GM18907 (cell line): ENCODE measurements at regions not wholly inside any gene's neighbourhood (a gene's known extent, or its start where the extent isn't known, plus 50 kb on each side); places are given as distances from the start of the nearest gene placed in this dataset.
"Not testable (repeated sequence)": the region's sequence is repeated elsewhere in the genome, so short reads cannot be mapped to it uniquely, and the experiment has no call there.

ENCODE experiments used
- ATAC-seq: cut with Tn5 transposase; IDR thresholded peaks from one replicate; pipeline ENCODE4 v1.9.1; 2021; ENCODE audit warnings: mild to moderate bottlenecking, moderate library complexity; ENCODE audit not compliant: unreplicated experiment

DNA sequence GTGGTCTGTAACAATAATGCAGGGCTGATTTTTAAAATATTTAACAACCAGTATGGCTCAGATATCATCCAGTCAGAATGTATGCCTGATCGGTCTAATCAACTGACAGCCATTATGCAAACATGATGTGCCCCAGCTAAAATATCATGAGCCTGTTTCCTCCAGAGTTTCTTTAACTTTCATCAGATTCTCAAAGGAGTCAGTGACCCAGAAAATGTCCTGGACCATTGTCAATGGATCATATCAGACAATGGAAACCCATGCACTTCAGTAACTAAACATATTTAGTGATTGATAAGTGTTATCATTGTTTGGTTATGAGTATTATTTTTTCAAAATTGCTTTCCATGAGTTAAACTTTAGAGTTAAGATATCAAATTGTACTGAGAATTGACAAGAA, 173.5 kb downstream of the LMBRD1 start:
- no peak for ATAC-seq

DNA sequence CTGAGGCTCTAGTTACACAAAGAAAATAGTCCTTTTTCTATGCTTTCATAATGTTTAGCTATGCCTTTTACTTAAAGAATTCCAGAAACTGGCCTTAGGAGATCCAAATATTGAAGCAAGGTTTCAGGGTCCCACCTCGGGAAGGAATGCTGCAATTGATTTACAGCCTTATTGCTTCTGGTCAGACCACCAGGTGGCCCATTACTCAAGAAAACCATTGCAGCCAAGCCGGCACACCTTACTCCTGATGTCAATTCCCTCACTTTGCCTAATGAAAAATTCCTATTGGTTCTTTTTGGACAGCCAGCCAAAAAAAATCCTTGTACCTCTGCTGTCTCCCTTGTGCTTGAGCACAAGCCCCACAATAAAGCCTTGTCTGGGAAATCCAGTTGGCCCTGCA, 173.9 kb downstream of the LMBRD1 start:
- no peak for ATAC-seq

DNA sequence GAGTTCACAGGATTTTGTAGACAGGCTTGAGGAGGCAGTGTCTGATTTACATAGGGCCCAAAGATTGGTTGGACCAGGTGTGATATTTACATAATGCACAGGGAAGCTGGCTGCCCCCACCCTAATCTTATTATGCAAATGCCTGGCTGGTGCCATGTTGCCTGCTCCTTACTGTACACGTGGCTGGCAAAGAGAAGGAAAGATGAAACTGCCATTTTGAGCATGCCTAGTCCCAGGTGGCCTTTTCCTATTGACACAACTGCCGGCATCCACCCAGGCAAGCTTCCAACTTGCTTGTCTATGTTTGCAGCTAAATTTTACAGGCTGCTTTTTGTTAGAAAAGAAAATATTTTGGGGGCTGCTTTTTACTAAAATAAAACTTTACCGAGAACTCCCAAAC, 174.6 kb downstream of the LMBRD1 start:
- no peak for ATAC-seq

DNA sequence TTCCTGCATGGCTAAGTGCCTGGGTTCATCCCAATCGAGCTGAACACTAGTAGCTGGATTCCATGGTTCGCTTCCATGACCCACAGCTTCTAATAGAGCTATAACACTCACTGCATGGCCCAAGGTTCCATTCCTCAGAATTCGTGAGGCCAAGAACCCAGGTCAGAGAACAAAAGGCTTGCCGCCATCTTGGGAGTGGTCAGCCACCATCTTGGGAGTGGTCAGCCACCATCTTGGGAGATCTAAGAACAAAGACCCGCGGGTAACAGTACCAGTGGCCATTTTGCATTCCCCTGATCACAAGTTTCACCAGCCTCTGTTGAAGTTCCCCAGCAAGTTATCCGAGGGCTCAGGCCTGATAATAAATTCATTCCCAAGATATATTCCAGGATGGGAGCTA, 179.6 kb downstream of the LMBRD1 start:
- no peak for ATAC-seq

DNA sequence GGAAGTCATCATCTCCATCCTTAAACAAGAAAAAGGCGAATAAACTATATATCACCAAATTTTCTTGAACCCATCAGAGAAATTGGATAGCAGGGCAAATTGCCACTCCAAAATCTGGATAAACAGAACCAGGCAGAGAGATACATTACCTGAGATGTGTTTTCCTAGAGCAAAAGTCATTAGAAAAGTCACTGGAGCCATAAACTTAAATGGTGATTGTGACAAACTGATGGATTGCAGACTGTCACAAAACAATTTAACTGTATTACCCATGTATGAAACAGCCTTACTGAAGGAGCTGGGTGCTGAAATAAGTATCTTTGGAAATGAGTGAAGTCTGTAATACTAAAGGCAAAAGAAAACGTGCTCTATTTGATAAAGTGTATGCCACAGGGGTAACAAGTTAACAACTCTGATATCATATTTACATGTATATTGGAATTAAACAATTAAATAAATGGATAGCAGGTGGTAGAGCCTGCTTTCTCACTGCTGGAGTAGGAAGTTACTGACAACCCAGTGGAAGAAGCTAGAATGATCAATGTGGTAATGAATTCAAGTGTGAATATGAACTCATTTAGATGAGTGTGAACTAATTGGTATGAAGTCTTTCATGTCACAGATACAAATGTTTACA, 186.9 kb downstream of the LMBRD1 start:
- no peak for ATAC-seq

DNA sequence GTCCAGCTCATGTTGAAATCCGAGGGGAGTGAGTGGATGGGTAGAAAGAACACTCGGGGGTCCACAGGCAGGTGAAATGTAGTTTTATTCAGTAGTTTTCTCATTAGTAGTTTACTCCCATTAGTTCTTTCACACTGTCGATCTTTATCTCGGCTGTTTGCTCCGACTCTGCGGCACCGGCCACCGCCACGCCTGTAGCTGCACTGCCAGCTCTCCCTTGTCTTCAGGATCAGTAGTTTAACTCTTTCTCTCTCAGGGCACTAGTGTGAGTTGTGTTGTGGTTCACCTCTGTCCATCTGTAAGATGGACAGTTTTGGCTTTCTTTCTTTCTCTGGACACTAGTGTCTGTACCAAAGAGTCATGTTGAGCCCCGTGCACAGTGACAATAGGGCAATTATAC, 195.7 kb downstream of the LMBRD1 start:
- ATAC-seq: no peak

DNA sequence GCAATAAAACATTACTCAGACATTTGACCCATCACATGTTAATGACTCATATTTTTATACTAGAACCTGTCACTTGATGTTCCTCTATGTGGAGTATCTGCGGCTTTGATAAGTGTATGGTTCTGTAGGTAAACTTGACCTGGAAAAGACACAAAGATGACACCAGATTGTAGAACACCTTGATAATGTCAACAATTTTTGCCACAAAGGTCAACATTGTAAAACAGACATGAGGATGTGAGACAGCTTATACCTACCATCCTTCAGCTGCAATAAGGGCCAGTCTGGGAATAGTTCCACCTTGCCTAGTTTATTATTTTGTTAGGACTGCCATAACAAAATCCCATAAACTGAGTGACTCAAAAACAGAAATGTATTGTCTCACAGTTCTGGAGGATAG, 202.4 kb downstream of the LMBRD1 start:
- no peak for ATAC-seq

DNA sequence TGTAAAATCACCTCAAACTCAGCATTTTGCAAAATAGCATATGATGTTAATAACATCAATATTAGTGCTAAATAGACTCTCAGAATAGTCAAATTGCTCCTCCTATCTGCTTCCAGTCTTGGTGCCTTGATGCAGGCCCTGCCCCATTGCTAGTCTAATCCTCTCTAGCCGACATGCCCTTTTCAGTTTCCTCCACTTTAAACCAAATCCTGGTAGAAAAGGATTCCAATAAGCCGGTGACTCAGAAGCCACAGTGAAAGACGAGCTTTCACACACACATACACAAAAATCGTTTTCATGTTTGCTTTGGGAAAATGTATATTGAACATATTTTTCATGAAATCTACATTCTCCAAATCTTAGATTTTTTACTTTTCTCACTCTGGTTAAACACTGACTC, 203.1 kb downstream of the LMBRD1 start:
- ATAC-seq: no peak

DNA sequence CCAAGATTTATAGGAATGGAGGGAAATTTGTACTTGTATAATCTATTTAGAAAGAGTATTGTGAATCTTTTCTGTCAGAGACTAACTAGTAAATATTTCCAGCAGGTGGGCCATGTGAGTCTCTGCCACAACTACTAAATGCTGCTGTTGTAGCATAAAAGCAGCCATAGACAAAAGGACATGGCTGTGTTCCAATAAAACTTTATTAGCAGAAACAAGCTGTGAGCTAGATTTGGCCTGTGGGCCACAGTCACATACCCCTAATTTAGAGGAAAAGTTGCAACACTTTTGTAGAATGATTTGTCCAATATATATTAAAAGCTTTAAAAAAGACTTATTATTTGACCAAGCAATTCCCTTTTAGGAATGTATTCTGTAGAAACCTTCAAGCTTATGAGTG, 207.2 kb downstream of the LMBRD1 start:
- no peak for ATAC-seq

DNA sequence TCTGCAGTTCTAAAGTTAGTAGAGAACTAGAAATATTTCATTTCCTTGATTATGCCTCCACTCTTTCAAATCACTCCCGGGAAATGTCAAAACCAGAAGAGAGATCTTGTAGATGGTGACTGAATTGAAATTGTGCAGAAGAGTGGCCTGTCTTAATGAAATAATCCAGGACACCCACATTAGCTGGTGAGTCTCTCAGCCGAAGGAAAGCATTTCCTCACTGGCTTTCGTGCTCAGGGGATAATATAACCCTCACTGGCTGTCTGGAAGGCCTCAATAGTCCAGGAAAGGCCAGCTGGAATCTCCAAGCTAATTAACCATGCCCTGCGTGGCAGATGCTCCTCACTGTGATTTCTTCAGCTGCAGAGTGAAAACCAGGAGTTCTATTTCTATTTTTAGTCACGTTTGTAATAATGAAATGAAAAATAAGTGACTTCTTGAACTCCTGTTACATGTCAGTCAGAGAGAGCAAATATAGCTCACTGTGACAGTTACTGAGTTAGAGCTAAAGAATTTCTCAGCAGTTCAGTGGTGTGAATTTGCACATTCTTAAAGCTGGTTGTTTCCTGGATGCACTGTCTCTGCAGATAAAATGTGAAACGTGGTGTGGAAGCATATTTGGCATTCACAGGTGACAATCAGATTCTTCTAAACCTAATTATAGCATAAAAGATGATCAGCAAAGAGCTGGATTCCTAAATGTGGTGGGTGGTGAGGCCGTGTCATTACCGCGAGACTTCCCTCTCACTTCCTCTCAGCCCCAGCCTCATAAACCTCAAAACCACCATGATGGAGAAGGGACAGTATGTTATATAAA, 211.7 kb downstream of the LMBRD1 start:
- peak; percentile 96 for ATAC-seq

DNA sequence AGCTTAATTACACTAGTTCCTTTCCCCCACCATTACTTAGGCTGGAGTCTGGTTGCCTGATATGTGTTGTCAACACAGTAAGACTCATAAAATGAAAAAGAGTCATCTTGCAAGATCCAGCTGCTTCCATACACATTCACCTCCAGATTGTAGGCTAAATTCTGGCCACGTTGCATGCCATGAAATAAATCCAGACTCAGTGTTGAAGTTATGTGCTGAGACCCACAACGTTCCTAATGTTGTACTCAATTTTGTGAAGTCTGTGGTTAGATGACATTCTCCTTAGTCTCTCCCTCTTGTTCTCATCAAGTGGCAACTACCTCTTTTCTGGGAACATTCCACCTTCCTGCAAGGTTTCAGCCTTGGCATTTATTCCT, 212.3 kb downstream of the LMBRD1 start:
- ATAC-seq: no peak

DNA sequence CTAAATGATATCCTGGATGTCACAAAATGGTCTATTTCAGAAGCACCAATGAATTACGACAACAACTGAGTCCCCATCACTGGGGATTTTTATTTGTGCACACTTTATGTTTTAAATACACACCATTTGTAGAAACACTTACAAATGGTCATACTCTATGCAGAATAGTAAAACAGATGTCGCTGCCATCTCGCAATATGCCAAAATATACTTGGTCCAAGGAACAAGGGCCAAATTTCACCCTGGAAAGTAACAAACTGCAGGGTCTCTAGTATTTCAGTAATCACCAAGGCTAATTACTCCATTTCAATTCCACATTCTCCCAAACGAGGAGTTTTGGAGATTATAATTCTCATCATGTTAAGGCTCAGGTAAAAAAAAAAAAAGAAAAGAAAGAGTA, 215.2 kb downstream of the LMBRD1 start:
- ATAC-seq: no peak

DNA sequence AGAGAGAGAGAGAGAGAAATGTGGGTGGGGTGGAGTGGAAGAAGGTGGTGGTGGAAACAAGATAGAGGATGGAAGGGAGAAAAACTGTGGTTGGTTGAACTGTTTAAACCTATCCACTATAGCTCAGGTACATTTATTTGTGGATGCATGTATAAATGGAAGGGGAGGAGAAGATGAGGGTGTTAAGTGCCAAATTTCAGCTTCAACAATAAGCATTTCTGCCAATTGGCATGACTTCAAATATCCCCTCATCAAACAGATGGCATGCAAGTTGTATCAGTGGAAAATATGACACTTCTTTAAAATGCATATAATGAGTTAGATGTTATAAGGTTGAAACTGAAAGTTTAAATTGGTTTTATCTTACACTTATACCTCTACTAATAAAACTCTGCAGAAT, 216.1 kb downstream of the LMBRD1 start:
- no peak for ATAC-seq

DNA sequence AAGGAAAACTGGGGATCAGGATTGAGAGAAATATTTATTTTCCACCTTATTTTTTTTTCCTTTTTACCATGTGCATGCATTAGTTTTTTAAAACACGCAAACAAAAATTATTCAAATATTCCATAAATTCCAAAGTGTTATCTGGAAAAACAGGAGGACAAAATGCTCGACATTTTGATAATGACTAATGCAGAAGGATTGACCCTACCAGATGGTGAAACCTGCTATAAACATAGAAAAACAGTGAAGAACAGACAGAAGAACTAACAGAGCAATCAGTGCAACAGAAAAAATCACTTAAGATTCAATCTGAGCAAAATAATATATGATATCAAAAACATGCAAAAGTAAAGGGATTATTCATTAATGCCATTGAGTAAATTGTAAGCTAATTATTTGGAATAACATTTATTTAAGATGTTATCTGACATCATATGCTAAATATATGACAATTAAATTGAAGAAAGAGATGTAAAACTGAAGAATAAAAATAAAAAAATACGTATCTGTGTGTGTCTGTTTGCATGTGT, 218.4 kb downstream of the LMBRD1 start:
- ATAC-seq: no peak

DNA sequence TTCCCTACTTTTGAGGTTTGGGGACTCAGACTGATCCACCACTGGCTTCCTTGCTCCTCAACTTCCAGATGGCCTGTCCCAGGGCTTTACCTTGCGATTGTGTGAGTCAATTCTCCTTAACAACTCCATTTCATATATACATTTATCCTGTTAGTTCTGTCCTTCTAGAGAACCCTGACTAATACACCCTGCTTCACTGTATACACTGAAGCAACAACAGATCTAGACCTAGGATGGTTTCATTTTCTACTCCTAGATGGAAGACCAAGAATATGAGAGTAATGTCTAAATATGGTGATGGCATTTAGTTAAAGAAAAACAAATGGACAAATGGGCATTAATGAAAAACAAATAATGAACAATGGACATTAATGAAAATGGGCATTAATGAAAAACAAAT, 225.6 kb downstream of the LMBRD1 start:
- ATAC-seq: no peak

DNA sequence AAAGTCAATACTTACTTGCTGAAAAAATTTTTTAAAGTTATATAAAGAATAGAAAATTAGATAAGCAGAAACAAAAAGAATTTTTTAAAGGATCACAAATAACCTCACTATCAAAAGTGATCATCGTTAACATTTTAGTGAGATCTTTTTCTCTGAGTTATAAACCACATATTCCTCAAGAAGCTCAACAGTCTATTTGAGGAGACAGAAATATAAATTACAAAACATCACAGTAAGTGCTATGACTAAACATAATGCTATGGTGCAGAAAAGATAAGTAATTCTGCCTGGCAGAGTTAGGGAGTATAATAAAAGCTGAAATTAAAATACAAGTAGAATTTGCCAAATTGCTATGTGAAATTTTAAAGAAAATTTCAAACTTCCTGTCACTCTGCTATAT, 226.7 kb downstream of the LMBRD1 start:
- ATAC-seq: no peak

DNA sequence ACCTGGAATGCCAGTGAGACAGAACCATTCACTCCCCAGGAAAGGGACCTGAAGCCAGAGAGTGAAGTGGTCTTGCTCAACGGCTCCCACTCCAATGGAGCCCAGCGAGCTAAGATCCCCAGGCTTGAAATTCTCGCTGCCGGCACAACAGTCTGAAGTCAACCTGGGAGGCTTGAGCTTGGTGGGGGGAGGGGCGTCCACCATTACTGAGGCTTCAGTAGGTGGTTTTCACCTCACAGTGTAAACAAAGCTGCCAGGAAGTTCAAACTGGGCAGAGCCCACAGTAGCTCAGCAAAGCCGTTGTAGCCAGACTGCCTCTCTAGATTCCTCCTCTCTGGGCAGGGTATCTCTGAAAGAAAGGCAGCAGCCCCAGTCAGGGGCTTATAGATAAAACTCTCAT, 236.2 kb downstream of the LMBRD1 start:
- not testable (repeated sequence) for ATAC-seq

DNA sequence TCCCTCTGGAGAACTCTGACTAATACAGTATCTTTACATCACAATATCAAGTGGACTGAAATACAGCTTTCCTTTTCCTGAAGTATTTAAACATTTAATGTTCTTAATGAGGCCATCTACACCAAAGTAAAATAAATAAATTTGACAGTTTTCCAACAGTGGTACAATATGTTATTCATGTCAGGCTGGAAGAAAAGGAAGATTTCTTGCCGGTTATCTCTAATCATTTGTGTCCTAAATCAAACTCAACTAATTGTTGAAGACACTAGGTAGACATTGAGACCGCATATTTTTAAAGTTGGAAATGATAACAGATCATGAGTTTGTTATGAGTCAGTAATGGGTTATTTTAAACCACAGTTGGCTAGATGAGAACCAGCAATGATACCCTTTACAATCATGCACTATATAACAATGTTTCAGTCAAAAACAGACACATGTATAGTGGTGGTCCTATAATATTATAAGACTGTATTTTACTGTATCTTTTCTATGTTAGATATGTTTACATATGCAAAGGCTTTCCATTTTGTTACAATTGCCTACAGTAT, 241.6 kb downstream of the LMBRD1 start:
- no peak for ATAC-seq

DNA sequence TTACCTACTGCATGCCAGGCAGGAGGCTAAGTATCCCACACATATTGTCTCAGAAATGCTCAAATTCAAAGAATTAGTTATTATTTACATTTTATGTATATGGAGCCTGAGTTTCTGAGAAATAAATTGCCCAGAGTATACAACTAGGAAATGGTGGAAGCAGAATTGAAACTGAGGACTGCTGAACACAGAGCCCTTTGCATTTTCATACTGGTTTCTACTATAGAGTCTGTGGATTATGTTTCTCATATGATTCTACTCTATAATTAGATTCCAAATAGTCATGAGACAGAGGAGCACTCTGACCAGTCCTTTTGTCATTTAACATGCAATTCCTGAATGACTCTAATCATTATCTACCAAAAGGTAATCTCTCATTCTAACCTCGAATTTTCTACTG, 254.3 kb downstream of the LMBRD1 start:
- ATAC-seq: no peak

DNA sequence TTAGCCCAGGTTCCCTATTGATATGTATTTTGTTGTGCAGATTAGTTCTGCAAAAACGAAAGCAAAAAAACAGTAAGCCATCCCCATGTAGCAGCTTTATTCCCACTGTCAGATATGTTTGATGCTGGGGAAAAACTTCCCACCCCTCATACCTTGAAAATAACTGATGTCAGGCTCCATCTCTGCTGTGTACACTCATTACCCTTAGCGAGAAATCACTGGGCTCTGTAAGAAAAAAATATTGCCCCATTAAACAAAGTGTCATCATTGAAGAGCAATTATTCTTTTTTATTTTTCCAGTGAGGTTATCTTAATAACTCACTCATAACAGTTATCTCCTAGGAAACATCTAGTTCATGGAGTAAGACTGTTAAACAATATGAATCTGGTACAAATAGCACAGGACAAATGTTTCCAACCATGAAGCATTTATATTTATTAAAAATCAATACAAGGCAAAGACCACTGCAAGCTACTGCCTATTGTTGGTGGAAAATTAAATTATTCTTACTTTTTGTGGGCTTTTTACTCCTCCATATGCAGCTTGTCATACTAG, 268.8 kb downstream of the LMBRD1 start:
- no peak for ATAC-seq

DNA sequence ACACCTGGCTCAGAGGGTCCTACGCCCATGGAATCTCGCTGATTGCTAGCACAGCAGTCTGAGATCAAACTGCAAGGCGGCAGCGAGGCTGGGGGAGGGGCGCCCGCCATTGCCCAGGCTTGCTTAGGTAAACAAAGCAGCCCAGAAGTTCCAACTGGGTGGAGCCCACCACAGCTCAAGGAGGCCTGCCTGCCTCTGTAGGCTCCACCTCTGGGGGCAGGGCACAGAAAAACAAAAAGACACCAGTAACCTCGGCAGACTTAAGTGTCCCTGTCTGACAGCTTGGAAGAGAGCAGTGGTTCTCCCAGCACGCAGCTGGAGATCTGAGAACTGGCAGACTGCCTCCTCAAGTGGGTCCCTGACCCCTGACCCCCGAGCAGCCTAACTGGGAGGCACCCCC, 281.3 kb downstream of the LMBRD1 start:
- not testable (repeated sequence) for ATAC-seq

DNA sequence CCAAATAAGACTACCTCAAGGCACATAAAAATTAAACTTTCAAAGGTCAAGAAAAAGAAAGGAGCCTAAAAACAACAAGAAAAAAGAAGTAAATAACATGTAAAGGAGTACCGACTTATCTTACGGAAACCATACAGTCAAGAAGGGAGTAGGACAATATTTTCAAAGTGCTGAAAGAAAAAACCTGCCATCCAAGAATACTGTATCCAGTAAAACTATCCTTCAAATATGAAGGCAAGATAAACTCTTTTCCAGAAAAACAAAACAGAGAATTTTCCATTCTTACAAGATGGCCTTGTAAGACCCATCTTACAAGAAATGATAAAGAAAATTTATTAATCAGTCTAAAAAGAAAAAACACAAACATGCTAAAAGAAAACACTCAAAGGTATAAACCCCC, 302.2 kb downstream of the LMBRD1 start:
- ATAC-seq: no peak
